Activated T-cell treated with anti-CD3 and anti-CD28 coated beads for 24 hours (primary cell): ENCODE measurements at regions not wholly inside any gene's neighbourhood (a gene's known extent, or its start where the extent isn't known, plus 50 kb on each side); places are given as distances from the start of the nearest gene placed in this dataset.

Source experiments
- DNase-seq: peaks from one replicate; pipeline ENCODE4 v3.0.0-alpha.2; 2020; ENCODE audit warnings: low read depth

DNA sequence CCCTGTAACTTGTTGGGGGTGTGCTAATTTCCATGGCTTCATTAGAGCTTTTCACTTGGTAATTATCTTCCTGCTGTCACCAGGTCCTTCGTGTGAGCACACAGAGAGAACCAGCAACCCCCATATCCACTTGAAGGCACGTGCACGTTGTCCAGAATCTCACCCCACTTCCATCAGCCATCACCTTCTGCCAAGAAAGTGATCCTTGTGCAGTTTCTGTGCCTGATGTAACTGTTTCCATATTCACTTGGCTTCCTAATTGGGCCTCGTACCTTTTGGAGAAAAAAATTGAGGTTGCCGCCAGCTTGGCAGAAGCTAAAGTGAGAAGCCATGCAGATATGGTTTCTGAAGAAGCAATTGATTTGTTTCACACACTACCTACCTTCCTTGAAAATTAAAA, 153.7 kb upstream of the TSHZ2 start:
- DNase-seq: no peak

DNA sequence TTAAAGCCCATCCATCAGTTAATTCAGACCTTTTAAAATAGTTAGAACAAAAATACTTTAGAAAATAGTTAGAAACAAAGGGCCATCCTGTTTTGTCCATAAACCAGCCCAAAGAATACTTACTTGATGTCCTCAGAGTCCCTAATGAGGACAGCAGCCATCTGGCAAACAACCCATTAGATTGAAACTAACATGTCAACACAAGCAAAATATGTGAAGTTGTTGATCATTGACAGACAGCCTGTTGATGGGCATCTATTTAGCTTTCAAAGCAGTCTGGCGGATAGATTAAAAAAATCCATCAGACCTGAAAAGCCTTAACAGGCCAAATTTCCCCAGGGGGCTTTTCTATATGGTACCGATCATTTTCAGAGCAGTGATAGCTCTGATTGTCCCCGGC, 154.2 kb upstream of the TSHZ2 start:
- DNase-seq: no peak

DNA sequence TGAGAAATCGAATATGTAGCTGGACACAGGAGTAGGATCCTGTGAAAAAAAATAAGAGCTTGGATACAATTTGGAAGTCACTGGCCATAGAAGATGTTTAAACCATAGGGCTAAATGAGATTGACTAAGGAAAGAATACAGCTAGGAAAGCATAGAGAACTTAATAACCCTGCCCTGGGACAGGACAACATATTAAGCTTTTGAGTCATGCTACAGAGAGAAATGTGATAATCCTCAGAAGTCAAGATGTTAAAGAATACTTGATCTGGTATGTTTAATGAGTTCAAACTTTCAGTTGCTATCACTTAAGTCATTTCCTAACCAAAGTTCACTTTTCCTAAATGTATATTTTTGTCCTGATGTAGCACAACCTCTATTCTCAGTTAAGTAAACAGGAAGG, 154.6 kb upstream of the TSHZ2 start:
- DNase-seq: no peak

DNA sequence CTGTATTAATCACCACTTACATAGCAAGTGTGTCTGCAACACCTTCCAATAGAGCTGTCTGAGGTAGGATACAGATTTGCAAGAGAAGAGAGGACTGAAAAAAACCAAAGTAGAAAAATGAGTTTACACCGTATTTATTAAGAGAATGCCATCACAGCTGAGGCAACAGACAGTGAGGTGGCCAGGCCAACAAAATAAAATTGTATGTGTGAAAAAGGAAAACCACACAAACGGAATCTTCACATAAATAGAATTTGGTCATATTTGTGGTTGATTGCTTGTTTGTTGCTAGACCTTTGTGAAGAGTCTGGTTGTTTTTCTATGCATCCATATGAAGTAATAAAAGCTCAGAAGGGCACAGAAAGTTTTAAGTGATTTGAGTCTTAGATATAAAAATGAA, 157.8 kb upstream of the TSHZ2 start:
- no peak for DNase-seq

DNA sequence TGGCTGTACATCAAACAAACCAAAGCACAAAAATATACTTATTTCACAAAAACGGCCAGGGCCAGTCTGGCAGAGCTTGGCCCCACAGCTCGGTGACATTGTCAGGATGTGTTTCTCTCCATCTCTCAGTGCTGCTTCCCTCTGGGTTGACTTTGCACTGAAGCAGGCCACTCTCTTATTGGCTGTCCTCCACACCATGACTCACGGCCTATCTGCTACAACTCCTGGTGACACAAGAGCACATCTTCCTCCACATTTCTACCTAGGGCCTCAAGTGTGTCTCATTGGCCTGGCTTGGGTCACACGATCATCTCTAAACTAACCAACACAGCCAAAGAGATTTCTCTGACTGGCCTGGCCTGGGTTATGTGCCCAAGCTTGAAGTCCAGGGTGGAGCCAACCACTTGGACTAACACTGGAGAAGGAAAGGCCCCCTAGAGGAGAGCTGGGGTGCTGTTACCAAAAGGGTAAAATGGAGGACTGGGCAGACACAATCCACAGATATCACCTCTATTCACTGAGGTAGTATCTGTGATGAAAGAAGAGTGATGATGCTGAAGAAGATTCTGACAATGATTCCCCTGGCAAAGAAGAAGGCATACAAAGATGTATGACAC, 159.8 kb upstream of the TSHZ2 start:
- DNase-seq: no peak

DNA sequence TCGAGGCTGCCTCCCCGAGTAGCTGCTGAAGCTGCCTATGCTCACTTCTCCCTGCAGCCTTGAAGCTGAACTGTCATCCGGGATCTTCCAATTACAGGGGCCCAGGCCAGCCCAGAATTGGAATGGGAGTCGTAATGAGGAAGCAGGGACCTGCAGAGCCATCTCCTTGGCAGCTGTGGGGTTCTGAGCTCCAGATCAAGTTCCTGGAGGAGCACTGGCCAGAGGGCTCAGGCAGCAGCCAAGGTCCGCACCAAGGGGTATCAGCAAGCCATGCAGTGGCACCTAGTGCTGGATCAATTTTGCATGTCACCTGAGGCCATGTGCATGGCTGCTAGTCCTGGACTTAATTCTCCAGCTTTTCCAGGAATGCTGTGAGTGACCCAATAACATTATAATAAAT, 163.2 kb upstream of the TSHZ2 start:
- no peak for DNase-seq

DNA sequence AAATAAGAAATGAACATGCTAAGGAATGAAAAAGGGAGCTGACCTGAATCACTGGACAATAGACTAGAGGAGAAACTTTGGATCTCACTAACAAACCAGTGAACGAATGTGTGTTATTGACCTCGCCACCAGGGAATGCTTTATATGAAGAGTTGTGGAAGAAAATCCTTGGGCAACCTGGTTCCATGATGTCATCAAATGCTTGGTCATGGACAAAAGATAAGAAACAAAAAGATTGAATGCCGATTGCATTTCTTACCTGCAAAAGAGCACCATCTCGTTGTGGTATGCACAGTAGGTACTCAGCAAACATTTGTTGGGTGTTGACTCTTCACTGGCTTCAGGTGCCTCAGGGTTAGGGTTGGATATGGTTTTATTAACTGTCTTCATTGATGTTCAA, 165.2 kb upstream of the TSHZ2 start:
- no peak for DNase-seq

DNA sequence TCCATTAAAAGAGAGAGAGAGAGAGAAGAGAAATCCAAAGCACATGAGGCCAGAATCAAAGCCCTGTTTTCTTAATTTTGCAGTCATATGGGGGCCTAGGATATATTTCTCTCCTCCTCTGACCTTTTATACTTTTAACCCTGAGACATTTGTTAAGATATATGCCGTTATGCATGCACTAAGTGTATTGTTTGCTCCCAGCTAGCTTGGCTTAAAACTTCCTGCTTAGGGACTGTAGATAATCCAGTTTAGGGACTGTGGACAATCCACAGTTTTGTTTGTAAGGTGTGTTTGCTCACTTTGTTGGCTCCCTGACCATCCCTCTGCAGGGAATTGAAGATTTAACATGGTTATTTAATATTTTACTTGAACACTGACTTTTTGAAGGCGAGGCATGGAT, 166.3 kb upstream of the TSHZ2 start:
- DNase-seq: no peak

DNA sequence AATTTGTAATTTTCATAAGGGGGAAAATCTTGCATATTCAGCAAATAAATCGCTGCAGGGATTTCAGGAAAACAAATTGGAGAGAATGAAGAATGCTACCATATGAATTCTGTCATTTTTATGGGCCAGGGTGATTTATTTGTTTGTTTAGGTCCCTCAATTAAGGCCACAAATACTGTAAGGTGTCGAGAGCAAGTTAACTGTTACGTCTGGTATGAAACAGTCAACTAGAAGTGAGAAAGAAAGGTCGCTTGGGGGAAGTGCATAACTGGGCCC, 166.9 kb upstream of the TSHZ2 start:
- DNase-seq: no peak

DNA sequence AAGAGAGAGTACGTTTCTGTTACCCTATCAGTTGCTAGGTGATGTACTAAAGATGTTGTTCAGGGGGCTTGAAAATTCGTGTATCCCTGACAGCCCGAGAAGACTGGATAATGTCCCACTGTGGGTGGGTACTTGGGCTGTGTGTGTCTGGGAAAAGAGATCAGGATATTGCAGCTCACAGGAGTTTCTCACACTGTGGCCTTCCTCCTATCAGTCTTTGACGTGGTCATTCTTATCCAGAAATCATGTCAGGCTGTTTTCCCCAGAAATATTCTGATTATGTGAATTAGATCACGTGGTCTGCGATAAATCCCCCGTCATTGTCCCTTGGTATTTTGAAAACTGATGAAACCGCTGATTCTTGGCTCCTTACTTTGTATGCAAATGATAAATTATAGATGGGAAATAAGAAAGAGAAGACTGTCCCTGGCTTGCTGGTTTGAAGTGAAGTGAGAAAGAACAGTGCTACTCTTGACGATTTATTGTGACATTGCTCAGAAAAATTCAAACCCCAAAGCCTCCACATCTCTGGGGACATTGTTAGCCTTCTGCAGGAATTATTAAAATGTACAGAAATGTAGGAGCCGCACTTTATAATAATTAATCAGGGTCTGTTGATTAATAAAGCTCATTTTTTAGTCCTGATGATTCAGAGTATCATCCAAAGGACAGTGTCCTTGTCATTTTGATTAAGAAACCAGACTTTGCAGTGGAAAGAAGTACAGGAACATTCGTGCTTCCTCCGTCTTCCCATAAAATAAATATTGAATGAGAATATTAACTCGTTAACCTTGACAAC, 167.5 kb upstream of the TSHZ2 start:
- DNase-seq: no peak

DNA sequence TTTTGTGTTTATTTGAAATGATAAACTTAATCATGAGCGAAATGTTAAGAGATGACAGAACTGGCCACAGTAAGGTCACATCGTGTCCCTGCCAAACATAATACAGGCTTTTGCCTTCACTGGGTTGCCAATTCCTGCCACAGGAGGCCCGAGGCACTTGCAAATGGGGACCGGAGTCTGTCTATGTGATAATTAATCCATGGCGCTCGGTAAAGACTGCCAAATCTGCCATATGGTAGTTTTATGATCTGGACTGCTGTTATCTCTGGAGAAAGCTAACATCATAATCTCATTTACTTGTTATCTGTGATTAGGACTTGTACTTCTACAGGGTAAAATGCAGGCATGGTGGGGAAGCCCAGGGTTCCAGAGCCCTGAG, 170.5 kb upstream of the TSHZ2 start:
- no peak for DNase-seq

DNA sequence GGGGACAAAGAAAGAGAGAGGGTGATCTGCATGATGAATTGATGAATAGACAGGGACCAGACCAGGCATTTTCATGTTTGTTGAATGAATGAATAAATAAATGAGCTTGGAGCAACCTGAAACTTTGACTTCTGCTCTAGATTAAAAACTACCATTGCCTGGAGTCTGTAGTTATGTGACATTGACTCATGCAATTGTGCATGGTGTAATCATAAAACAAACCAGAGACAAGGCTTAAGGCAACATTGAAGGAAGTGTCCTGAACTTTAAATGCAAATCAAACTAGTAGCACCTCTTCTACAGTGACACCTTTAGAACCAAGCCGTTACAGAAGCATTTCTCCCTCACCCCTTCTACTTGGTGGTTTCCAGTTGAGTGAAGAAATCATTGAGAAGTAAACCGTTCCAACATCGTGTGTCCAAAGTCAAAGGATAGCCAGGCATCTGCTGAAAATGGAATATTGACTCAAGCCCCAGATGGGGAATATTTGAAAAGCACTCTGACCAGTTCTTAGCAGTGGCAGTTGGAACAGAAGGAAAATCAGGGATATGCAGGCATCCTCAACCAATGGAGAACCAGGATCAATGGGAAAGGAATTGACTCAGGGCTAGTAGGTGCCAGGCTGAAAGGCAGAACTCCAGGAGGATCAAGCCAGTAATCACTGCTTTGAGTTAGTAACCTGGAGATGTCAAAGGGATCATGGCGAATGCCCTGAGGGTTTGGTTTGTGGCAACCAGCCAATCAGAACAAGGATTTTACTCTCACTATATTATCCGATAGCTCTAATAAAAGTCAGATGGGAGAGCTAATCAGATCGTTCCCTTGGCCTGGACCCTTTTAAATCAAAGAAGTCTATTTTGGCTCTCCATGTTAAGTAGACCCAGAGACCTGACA, 171.2 kb upstream of the TSHZ2 start:
- DNase-seq: no peak

DNA sequence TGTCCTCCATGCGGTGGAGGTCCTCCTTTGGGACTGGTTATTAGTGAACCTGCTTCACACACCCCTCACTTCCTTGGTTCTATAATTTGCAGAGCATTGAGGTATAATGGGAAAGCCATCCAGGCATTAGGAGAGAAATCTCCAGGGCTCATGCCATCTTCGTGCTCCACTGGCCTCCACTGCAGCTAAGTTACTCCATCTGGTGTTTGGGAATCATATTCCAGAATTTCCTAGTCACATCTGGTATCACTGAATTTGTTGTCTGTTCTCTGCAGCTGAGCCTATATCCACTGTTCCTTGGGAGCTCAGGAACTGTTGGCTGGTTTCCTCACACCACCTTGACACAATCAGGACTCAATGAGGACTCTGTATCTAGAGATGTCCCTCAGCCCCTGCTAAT, 173.0 kb upstream of the TSHZ2 start:
- DNase-seq: no peak

DNA sequence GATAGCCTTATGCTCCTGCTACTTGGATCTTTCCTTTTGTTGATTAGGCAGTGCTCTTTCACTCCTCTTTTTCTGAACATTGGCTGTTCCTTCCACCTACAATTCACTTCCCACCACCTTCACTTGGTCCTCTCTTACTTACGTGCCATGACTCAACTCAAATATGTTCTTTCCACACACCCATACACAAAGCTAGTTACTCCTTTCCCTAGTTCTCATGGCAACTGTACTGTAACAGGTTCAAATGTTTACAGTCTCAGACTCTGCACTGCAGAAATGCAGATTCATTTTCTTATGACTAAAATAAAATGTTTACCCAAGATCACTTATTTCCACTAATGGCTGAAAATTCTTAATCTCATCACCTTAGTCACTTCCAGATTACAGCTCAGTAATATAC, 174.0 kb upstream of the TSHZ2 start:
- no peak for DNase-seq

DNA sequence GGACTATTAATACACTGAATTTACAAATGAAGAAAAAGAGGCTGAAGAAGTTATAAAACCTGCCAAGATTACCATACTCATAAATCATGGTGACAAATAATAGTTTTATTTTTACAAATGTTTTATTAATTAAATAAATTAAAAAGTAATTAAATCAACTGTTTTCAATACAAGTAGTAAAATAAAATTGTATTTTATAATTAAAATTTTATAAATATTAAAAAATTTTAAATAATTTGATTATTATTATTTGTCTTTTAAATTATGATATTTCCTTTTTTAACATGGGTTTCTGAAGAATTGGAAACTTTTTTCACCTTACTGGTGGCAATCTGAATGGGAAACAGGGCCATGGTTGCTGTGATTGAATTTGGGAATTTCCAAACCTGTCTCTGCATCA, 177.3 kb upstream of the TSHZ2 start:
- no peak for DNase-seq

DNA sequence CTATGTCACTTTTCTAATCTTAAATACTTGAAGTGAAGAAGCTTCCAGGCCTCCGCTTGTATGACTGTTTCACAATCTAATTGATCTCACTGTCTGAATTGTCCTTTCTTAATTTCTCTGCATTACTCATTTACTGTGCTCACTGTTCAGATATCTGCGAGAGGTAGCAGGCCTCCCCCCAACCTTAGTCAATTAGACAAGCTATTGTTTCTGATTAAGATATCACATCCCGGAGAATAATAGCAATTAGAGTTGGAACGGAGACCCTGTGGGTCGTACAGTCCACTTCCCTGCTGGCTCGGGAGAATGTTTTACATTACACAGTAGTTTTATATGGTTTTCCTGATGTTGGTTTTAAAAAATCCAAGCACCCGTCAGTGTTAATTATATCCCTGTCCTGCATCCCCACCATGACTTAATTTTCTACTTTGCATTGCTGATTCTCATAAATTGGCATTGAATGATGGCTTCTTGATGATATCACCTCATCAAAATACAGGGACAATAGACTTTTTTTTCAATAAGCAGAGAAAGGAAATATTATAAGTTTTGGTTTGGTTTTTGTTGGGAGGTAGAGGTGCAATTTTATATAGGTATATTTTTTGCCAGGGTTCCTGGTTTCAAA, 178.7 kb upstream of the TSHZ2 start:
- no peak for DNase-seq

DNA sequence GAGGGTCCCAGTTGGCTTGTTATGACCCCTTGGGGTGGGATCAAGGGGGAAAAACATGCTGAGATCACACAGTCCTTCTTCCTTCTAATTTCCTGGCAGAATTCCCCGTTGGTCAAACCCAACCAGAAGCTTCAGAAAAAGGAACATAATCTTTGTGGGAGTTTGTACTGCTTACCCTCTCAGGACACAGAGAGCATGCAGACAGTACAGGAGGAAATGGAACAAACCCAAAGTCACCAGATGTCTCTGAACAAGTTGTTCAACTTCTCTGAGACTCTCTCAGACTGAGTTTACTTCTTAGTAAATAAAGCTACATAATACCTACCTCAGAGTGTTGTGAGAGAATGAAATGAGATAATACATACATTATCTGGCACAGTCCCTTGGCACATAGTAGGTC, 181.1 kb upstream of the TSHZ2 start:
- DNase-seq: no peak

DNA sequence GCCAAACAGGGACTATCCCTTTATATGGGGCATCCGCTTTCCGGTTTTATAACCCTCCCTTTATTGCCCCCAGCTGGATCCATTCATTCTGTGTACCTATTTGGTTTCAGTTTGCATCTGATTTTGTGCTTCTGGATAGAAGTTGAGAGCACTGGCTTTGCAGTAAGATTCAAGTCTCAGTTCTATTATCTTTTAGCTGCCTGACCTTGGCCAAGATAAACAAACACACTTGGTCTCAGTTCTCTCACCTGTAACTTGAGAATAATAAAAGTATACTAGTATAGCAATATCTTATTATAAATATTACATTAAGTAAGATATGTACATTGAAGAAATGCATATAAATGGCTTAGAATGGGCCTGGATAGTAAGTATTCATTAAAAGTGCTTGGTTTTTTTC, 182.4 kb upstream of the TSHZ2 start:
- no peak for DNase-seq

DNA sequence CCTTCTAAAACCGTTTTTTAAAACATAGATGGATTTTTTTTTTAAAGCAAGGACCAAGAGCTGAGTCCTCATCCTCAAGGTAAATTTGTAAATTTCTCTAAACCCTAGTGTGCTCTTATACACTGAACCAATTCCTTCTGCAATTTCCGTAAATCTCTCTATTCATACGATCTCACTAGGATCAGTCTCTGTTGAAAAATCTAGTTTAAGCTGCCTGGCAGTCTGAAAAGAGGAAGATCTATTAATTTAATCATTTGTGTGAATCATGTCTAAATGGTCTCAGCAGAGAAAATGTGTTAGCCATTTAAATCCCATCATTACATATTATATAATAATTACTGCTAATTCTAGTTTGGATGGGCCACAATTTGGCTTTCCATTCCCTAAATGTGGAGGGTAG, 184.2 kb upstream of the TSHZ2 start:
- DNase-seq: no peak

DNA sequence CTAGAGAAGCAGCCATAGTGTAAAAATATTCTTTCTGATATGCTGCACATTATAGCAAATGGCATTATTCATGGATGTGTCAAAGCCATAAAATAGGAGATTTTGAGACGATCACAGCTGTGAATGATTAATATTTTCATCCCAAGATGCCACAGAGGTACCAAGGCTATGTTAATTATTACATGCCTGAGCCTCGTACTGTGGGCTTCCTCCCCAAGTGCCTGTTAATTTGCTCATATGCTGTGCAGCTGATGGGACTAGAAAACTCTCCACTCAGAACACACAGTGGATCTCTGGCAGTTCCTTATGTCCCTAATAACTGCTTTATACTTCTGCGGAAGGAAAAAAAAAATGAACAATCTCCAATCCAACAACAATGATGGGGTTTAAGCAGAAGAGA, 184.9 kb upstream of the TSHZ2 start:
- no peak for DNase-seq

DNA sequence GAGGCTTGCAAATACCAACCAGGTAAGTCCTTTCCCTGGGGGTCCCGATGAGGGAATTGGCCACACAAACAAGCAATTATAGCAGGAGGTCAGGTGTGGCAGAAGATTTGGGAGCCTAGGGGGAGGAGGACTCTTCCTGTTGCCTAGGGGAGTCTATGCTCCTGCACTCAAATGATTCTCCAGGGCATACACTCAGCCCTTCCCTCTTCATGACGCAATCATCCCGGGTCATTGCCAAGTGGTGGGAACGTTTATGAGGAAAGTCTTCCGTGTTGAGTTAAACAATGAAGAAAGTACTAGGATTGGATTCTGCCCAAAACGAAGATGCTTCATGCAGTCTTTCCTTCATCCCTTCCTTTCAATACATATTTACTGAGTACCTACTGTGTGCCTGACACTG, 186.5 kb upstream of the TSHZ2 start:
- no peak for DNase-seq

DNA sequence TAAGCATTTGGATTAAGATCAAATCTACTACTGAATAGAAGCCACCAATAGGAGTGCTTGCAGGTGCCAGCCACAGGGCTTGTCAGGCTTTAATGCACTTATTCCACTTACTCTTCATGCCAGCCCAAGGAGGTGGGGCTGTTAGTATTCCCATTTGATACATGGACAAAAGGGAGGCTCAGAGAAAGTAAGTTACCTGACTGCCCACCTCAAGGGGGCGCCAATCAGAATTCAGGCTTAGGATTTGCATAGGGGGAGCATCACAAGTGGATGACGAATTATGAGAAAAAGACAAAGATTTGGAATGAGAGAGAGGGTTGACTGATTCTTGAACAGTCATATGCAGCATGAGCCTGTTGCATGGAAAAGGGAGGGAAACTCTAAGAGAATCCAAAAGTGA, 188.4 kb upstream of the TSHZ2 start:
- peak; percentile 8 for DNase-seq

DNA sequence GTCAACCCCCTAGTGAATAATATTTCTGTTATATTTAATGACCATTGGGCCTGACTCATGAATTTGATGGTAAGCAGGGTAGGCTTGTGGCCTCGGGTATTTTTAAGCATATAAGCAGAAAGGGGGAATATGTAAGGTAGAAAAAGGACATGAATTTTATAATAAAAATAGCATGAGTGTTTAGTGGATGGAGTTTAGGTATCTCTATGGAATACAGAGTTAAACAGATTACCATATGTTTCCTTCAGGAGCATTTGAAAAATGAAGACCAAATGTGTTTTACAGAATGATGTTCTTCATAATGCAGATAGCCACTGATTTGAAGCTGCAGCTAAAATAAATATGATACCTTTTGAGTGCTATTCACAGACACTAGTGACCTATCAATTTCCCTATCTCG, 191.7 kb upstream of the TSHZ2 start:
- DNase-seq: no peak
